Esophagus muscularis mucosa (tissue), 4 donors: ENCODE measurements at regions not wholly inside any gene's neighbourhood (a gene's known extent, or its start where the extent isn't known, plus 50 kb on each side); places are given as distances from the start of the nearest gene placed in this dataset.

Experiments used
- EP300 ChIP-seq: sonication (generic); formaldehyde crosslinking; IDR thresholded peaks from one replicate; pipeline ENCODE4 v1.6.1; 2017; ENCODE audit warnings: antibody characterized with exemption
- POLR2A ChIP-seq: fragments of 450-650 bp; IDR thresholded peaks from one replicate; pipeline ENCODE4 v1.6.1; 2017; ENCODE audit warnings: antibody characterized with exemption, moderate library complexity, mild to moderate bottlenecking, low read depth
- TF ChIP-seq, protein P1 (sequence below), 3 experiments: fragments of 200-600 bp in 2 of 3; fragments of 450-650 bp in 1 of 3; sonication (generic) in 2 of 3; IDR thresholded peaks; one replicate each; pipeline ENCODE4 v1.5.1; 2017 to 2019; ENCODE audit warnings: antibody characterized with exemption in 3 of 3, mild to moderate bottlenecking in 2 of 3, moderate library complexity in 1 of 3

- TF ChIP-seq, protein P1, sequence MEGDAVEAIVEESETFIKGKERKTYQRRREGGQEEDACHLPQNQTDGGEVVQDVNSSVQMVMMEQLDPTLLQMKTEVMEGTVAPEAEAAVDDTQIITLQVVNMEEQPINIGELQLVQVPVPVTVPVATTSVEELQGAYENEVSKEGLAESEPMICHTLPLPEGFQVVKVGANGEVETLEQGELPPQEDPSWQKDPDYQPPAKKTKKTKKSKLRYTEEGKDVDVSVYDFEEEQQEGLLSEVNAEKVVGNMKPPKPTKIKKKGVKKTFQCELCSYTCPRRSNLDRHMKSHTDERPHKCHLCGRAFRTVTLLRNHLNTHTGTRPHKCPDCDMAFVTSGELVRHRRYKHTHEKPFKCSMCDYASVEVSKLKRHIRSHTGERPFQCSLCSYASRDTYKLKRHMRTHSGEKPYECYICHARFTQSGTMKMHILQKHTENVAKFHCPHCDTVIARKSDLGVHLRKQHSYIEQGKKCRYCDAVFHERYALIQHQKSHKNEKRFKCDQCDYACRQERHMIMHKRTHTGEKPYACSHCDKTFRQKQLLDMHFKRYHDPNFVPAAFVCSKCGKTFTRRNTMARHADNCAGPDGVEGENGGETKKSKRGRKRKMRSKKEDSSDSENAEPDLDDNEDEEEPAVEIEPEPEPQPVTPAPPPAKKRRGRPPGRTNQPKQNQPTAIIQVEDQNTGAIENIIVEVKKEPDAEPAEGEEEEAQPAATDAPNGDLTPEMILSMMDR (IDR thresholded peaks at IDR 0.05) = no peak
- TF ChIP-seq POLR2A (no peak), EP300 (no peak)
Observed at GRCh38 chr6:98587555-98587954, 246.8 kb upstream of the POU3F2 start.
